ENCODE measurements at regions not wholly inside any gene's neighbourhood (a gene's known extent, or its start where the extent isn't known, plus 50 kb on each side); places are given as distances from the start of the nearest gene placed in this dataset.

- Histone ChIP-seq H4K20me1 (ENCODE audit: insufficient read depth, low read length) (no peaks in the 10 kb centered on the region), H3K4me3 (ENCODE audit: insufficient read depth, low read length) (no peak overlapping the region)
These were observed 53.2 kb upstream of the TFEC start for GRCh38 chr7:116083796-116084195.

DNA sequence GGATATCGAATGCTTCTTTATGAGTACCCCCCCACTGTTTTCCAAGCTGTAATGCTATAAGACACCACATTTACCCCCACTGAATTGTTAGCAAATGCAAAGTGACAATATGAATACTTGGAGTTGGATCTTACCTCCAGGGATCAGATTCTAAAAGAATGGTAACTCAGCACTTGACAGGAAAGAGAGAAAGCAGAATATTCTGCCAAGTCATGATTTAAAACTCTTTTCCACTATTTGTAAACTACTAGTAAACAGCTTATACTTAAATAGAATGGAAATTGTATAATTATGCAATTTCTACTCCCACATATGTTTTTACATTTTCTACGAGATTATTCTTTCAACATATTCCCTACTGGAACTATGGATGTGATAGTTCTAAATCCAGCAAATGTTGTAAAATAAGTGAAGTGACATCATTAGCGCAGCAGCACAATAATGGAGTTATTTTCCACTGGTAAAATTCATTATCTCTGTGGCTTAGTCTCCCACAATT is 56.0 kb upstream of the TFEC start:
- Histone ChIP-seq H3K36me3 (ENCODE audit: insufficient read depth, low read length) (no peaks in the 10 kb centered on the region), H3K27ac (ENCODE audit: low read depth, low read length) (no peak overlapping the region), H3K4me1 (ENCODE audit: insufficient read depth, low read length) (no peaks in the 10 kb centered on the region), H2AFZ (ENCODE audit: low read length) (no peak overlapping the region), H3K9me3 (ENCODE audit: low read depth, low read length) (no peaks in the 10 kb centered on the region), H4K20me1 (ENCODE audit: insufficient read depth, low read length) (no peaks in the 10 kb centered on the region), H3K4me2 (ENCODE audit: insufficient read depth, low read length) (no peak overlapping the region), H3K79me2 (ENCODE audit: insufficient read depth, low read length) (no peaks in the 10 kb centered on the region), H3K4me3 (ENCODE audit: insufficient read depth, low read length) (no peak overlapping the region), H3K27me3 (ENCODE audit: insufficient read depth, low read length) (peaks cover 5% of the 10 kb centered on the region)
- no peak for TF ChIP-seq CTCF (IDR thresholded peaks at IDR 0.05; ENCODE audit: extremely low read depth, low read depth, low read length)
- DNase-seq (ENCODE audit: insufficient read length, low spot score, missing footprints) = no peak

More at GRCh38 chr7:116083796-116084195, 53.2 kb upstream of the TFEC start:
- DNase-seq (ENCODE audit: insufficient read length, low spot score, missing footprints) = no peak
- Histone ChIP-seq H2AFZ (ENCODE audit: low read length) (no peak overlapping the region), H3K4me1 (ENCODE audit: insufficient read depth, low read length) (no peaks in the 10 kb centered on the region), H3K36me3 (ENCODE audit: insufficient read depth, low read length) (no peaks in the 10 kb centered on the region), H3K79me2 (ENCODE audit: insufficient read depth, low read length) (no peaks in the 10 kb centered on the region), H3K27me3 (ENCODE audit: insufficient read depth, low read length) (peaks cover 5% of the 10 kb centered on the region), H3K27ac (ENCODE audit: low read depth, low read length) (no peak overlapping the region), H3K9me3 (ENCODE audit: low read depth, low read length) (no peaks in the 10 kb centered on the region), H3K4me2 (ENCODE audit: insufficient read depth, low read length) (no peak overlapping the region)
- TF ChIP-seq CTCF (IDR thresholded peaks at IDR 0.05; ENCODE audit: extremely low read depth, low read depth, low read length) = no peak

DNA sequence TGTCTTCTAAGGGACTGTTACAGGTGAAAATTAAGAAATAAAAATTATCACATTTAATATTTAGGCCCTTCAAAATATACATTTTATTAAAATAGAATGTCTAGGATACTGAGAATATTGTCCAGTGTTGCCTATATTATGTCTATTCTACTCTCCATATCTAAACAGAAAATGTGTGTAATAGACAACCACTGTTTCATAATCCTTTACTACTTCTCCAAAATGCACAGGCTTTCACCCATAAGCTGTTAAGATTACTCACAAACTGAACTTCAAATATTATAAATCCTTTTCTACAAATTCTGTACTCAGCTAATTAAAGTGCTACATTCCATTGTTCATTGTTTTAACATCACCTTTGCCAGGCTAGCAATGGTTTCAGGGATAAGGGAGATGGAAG is 56.7 kb upstream of the TFEC start:
- Histone ChIP-seq H4K20me1 (ENCODE audit: insufficient read depth, low read length) (no peaks in the 10 kb centered on the region), H3K4me2 (ENCODE audit: insufficient read depth, low read length) (no peak overlapping the region), H3K36me3 (ENCODE audit: insufficient read depth, low read length) (no peaks in the 10 kb centered on the region), H3K27me3 (ENCODE audit: insufficient read depth, low read length) (peaks cover 5% of the 10 kb centered on the region), H3K4me3 (ENCODE audit: insufficient read depth, low read length) (no peak overlapping the region), H3K9me3 (ENCODE audit: low read depth, low read length) (no peaks in the 10 kb centered on the region), H3K4me1 (ENCODE audit: insufficient read depth, low read length) (no peaks in the 10 kb centered on the region), H3K27ac (ENCODE audit: low read depth, low read length) (no peak overlapping the region), H3K79me2 (ENCODE audit: insufficient read depth, low read length) (no peaks in the 10 kb centered on the region), H2AFZ (ENCODE audit: low read length) (no peak overlapping the region)
- no peak for TF ChIP-seq CTCF (IDR thresholded peaks at IDR 0.05; ENCODE audit: extremely low read depth, low read depth, low read length)
- peak; percentile 57 for DNase-seq (ENCODE audit: insufficient read length, low spot score, missing footprints)

DNA sequence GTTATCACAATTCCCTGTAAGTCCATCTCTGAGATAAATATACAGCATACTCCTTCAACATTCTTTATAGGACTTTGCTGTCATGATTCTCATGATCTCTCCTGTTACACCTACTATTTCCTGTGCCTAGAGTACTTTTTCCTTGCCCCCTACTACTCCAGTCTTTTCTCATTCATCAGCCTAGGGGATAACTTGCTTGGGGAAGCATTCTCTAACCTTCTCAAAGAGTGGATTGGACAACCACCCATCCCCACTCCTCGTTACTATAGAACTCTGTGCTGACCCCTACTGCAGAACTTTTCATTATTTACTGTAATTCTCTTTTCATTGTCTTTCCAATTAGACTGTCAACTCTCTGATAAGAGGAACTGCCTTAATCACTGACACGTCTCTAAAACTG is 57.4 kb upstream of the TFEC start:
- no peak for DNase-seq (ENCODE audit: insufficient read length, low spot score, missing footprints)
- Histone ChIP-seq H2AFZ (ENCODE audit: low read length) (no peak overlapping the region), H3K9me3 (ENCODE audit: low read depth, low read length) (no peaks in the 10 kb centered on the region), H3K4me1 (ENCODE audit: insufficient read depth, low read length) (no peaks in the 10 kb centered on the region), H3K27ac (ENCODE audit: low read depth, low read length) (no peak overlapping the region), H3K27me3 (ENCODE audit: insufficient read depth, low read length) (peaks cover 5% of the 10 kb centered on the region), H3K79me2 (ENCODE audit: insufficient read depth, low read length) (no peaks in the 10 kb centered on the region), H3K36me3 (ENCODE audit: insufficient read depth, low read length) (no peaks in the 10 kb centered on the region), H3K4me2 (ENCODE audit: insufficient read depth, low read length) (no peak overlapping the region), H4K20me1 (ENCODE audit: insufficient read depth, low read length) (no peaks in the 10 kb centered on the region), H3K4me3 (ENCODE audit: insufficient read depth, low read length) (no peak overlapping the region)
- no peak for TF ChIP-seq CTCF (IDR thresholded peaks at IDR 0.05; ENCODE audit: extremely low read depth, low read depth, low read length)

Data from osteoblast (primary cell).